Stimulated activated CD8-positive, alpha-beta memory T cell treated with anti-CD3 and anti-CD28 coated beads, Interleukin-15, amount 100 ng/mL, for 48 hours (primary cell): ENCODE measurements at regions not wholly inside any gene's neighbourhood (a gene's known extent, or its start where the extent isn't known, plus 50 kb on each side); places are given as distances from the start of the nearest gene placed in this dataset.
A peak's percentile ranks its signal among the peaks of the same experiment; 100 is the strongest.

Experiments
- DNase-seq, 2 donors: peaks; one replicate each; pipeline ENCODE4 v3.0.0-alpha.2; 2020; ENCODE audit warnings: low read depth in 2 of 2

DNA sequence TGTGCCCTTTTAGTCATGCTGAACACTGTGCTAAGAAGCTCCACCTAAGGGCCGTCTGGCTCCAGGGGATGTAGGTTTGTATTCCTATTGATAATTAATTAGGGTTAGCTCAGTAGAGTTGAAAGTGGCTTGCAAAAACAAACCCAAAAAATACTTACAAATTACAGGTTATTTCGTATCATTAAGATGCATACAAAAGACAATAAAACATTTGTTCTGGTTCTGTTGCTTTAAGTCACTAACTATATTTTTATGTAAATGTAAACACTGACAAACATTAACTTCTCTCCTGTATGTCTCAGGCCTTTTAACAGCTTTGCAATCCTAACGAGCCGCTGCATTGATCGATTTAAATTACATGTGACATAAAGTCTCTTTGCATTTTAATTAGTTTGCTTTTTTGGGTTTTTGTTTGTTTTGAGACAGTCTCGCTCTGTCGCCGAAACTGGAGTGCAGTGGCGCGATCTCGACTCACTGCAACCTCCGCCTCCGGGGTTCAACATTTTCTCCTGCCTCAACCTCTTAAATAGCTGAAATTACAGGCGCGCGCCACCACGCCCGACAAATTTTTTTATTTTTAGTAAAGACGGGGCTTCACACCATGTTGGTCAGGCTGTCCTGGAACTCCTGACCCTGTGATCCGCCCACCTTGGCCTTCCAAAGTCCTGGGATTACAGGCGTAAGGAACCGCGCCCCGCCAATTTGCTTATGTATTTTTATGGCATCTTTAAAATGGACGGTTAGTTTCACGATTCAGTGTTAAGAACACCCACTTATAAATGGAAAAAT, 110.9 kb downstream of the HFE start:
- DNase-seq = no peak

DNA sequence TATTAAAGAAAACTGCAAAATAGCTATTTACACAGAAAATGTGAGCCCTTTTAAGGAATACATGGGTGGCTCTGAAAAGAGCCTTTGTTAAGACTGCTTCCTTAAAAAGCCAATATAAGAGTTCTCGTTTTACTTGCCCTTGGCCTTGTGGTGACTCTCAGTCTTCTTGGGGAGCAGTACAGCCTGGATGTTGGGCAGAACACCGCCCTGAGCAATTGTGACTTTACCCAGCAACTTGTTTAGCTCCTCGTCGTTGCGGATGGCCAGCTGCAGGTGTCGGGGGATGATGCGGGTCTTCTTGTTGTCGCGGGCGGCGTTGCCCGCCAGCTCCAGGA, 111.5 kb downstream of the HFE start:
- DNase-seq = no peak

DNA sequence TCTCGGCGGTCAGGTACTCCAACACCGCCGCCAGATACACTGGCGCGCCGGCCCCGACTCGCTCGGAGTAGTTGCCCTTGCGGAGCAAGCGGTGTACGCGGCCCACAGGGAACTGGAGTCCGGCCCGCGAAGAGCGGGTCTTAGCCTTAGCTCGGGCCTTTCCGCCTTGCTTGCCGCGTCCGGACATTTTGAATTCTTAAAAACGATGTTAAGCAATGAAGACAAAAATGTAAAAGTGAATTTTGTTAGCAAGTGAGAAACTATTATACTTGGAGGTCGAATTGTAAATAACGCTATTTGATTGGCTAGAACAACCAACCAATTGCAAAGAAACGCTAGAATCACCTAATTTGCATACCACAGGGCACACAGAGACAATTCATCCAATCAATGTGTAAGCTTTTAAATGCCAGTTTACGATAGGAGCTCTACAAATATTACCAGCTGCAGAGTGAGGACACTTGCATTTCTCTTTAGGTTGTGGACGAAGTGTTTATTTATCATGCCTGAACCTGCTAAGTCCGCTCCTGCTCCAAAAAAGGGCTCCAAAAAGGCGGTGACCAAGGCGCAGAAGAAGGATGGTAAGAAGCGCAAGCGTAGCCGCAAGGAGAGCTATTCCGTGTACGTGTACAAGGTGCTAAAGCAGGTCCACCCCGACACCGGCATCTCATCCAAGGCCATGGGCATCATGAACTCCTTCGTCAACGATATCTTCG, 112.0 kb downstream of the HFE start:
- DNase-seq = peak; percentile 63 to 73

DNA sequence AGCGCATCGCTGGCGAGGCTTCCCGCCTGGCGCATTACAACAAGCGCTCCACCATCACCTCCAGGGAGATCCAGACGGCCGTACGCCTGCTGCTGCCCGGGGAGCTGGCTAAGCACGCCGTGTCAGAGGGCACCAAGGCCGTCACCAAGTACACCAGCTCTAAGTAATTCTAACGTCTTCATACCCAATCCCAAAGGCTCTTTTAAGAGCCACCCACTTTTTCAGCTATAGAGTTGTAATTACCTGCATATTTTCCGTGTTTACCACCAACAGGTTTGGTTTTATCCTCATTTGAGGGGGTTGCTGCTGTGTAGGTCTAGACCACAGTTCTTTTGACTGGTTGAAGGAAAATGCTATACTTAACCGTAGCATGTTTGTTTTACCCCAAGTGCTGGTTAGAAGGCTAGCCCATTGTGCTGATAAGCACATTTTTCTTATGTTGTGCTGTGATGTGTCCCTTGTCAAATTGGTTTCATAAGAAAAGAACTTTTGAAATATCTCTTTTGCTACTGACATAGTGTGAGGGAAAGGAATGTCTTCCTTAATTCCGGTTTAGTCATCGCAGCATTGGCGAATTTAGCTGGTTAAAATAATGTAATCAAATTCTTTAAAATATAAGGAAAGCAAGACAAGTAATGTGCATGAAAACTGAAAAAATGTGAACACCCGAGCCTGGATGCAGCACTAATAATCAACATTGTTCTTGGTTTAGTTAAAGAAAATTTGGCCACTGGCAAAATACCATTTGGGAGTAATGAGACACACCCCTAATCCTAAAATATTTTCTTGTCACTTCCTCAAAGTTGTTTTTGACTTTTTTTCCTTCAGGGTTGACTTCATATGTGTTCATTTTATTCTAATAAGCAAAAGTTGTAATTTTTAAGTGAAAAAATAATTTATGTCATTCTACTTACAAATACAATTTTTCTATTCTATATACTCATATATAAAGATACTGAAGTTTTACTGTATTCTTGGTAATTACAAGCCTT, 112.8 kb downstream of the HFE start:
- peak in 1 of 2 donors; percentile 58 for DNase-seq

DNA sequence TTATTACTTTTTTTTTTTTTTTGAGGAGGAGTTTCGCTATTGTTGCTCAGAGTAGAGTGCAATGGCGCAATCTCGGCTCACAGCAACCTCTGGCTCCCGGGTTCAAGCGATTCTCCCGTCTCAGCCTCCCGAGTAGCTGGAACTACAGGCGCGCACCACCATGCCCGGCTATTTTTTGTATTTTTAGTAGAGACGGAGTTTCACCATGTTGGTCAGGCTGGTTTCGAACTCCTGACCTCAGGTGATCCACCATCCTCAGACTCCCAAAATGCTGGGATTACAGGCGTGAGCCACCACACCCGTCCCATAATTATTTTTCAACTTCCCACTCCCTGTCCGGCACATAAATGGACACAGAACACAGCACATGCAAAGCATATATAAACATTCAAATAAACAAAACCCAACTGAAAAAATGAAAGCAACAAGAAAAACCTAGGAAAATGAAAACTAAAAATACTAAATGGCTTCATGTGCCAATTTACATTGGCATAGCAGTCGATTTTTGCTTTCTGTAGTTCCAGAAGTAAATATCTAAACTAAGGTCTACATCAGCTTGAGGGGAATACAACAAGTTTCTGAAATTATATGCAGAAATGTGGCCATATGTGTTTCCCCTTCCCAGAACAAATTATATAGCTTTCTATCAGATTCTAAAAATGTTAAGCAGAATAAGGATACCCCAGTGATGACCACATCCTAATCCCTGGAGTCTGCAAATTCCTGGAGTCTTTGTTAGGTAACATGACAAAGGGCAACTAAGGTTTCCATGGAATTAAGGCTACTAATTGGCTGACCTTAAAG, 113.9 kb downstream of the HFE start:
- DNase-seq = no peak

DNA sequence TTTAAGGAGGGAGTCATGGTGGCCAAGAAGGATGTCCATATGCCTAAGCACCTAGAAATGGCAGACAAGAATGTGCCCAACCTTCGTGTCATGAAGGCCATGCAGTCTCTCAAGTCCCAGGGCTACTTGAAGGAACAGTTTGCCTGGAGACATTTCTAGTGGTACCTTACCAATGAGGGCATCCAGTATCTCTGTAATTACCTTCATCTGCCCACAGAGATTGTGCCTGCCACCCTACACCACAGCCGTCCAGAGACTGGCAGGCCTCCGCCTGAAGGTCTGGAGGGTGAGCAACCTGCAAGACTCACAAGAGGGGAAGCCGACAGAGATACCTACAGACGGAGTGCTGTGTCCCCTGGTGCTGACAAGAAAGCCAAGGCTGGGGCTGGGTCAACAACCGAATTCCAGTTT, 115.0 kb downstream of the HFE start:
- DNase-seq = no peak

DNA sequence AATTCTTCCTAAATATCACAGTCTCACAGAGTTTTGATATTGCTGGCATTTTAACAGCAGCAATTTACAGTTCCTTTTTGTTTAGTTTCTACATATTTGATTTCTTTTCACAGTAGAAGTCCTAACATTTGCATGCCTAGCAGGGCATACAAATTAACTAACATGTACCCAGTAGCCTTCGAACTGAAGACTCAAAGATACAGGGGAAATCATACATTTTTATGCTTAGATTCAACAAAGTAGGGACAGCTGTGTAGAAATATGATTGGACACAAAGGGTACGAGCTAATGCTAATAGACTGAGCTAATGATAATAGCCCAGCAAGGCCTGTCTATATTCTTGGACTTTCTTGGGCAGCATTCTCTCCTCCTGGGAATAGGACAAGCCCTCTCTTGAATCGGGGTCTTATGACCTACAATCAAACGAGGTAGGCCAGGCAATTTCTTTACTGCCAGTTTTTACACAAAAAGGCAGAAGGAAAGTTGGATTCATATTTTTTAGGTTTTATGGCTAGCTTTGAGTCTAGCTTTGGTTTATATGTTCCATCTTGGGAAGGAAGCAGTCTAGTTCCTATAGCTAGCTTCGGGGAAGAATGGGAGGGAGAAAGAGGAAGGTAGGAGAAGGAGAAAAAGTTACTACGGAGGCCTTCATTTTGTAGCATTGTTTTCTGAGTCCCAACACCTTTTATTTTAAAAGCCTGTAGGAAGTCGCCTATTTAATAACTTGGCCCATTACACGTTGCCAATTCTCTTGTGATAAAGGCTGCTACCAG, 115.8 kb downstream of the HFE start:
- DNase-seq = no peak

DNA sequence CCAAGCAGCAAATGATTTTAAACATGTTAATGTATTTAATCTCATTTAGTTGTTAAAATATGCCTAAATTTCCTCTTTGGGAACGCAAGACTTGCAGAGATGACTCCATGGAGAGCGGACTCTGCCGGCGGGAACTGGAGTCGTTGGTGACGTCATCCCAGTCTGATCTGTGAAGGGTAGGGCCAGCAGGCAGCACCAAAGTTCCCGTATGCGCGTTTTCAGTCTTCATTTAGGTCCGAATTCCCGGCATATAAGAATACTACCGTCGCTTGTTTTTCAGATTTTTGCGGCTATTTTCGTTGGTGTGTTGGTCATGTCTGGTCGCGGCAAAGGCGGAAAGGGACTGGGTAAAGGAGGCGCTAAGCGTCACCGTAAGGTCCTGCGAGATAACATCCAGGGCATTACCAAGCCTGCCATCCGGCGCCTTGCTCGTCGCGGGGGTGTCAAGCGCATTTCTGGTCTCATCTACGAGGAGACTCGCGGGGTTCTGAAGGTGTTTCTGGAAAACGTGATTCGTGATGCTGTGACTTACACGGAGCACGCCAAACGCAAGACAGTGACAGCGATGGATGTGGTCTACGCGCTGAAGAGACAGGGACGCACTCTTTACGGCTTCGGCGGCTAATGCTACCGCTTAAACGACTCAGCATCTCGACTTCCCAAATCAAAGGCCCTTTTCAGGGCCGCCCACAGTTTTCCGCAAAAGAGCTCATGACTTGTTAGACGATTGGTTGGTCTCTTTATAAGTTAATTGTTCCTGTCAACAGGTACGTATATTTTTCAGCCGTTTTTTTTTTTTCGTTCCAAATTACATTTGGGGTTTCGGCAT, 117.3 kb downstream of the HFE start:
- peak; percentile 78 for DNase-seq

DNA sequence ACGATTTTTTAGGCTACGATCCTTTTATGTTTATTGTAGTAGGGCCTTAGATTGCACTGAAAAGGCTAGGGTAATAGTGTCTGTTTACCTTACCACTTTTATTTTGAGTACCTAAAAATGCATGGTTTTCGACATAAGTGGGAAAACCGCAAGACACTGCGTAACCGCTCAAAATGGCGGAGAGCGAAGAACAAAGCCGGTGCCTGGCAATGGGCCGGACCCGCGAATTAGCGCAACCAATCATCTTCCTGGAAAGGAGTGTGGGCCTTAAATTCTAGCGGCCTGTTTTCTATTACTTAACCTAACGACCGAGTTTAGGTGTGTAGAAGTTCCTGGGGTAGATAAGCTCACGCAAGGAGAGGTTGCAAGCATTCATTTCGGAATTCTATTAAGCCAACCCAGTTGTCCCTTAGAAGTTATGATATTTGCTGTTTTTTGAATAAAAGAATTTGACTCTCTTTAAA, 118.0 kb downstream of the HFE start:
- DNase-seq = peak; percentile 72 to 75

DNA sequence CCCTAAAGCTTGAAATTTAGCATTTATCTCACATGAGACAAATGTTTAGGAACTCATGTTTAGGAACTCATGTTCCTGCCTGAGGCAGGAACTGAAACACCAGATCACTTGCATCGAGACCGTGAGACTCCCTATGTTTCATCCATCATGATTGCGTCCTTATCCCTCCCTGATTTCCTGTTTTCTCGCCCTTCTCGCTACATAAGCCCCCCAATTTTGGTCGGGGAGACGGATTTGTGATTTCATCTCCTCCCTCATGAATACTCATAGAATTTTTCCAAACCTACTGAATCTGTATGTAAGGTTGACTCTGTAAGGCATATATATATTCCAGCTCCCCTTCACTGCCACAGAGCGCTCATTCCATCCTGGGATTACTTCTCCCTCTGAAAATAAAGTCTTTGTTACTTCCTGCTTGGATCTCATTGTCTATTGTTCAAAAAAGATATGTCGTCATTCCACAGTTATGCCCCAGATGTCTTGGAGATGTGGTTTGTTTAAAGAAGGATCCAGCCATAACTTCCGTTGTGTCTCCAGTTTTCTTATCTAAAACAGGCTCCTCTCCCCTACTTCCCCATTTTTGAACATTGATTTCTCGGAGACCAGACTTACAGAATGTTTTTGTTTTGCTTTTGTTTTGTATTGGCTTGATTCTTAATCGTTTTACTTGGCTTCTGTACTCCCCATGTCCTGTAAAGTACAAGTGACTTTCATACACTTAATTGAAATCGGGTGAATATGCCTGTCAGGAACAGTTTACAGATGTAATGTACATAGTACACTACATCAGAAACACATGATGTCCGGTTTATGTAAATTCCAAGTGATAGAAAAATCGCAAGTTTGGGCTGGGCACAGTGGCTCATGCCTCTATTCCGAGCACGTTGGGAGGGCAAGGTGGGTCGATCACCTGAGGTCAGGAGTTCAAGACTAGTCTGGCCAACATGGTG, 118.7 kb downstream of the HFE start:
- DNase-seq = no peak

DNA sequence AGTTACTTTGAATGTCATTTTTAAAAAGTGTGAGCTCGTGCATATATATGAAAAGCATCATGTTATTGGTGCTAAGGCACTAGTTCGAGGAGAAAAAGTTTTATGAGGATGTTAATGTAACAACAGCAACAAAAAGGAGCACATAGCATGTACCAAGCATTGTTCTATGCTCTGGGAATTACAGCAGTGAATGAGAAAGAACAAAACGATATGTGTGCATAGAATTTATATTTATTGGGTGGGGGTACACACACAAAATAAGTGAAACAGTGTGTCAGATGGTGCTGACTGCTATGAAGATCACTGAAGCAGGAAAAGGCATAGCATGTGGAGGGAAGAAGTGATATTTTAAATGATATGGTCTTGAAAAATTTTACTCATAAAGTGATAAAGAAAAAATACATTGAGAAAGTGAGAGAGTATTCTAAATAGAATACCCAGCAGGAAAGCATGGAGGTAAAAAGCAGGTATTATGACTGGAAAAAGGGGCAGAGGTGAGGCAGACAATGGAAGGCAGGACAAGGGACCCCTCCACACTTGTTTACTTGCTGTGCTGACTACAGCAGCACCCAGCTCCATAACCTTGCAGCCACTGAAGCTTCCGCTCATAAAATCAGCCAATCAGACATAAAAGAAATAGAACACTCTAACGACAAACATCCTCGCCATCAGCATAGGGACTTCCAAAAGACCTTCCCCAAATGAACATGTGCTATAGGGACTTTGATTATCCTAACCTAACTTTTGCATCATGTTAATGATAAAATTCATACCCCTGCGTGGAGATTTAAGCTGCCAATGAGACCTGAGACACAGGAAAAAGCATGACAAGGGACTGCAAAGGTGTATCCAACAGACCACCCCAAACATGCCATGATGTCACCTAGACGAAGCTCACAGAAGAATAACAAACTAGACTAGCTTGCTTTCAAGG, 119.9 kb downstream of the HFE start:
- no peak for DNase-seq

DNA sequence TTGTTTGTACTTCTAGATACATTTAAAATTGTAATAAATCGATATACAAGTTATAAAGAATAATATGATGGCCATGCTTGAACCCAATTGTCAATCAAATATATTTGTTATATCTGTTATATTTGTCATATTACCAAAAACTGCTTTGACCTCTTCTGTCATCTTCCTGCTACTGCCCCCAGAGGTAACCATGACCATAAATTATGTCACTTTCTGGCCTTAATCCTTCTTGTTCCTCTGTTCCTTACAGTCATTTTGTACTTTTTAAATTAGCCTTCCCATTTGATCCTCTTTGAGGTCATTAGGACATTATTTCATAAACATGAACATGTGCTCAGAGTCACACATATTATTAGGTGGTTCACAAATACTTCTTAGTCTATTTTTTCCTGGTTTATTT, 124.7 kb downstream of the HFE start:
- DNase-seq = no peak

DNA sequence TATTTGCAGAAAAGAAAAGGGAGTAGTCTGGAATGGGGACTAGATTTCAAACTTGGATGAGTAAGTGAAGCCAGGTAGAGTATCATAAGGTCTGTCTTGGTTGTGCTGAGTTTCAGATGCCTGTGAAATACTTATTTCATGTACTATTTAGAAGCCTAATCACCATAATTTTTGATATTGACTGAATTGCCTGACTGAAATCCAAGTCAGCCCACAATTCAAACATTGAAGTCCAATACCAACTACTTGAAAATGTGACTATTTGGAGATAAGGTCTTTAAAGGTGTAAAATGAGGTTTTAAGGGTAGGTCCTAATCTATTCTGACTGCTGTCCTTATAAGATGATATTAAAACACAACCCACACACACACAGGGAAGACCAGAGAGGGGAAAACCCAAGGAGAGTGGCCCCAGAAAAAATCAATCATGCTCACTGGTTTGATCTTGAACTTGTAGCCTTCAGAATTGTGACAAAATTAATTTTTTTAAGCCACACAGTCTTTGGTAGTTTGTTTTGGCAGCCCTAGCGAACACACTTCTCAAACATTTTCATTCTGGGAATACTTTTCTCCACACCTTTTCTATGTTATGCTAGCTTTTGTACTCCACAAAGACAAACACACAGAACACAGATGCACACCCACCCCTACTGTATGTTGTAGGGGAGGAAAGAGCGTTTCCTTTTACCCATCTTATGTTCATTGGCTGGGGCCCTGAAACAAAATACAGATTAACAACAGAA, 126.3 kb downstream of the HFE start:
- DNase-seq = no peak

DNA sequence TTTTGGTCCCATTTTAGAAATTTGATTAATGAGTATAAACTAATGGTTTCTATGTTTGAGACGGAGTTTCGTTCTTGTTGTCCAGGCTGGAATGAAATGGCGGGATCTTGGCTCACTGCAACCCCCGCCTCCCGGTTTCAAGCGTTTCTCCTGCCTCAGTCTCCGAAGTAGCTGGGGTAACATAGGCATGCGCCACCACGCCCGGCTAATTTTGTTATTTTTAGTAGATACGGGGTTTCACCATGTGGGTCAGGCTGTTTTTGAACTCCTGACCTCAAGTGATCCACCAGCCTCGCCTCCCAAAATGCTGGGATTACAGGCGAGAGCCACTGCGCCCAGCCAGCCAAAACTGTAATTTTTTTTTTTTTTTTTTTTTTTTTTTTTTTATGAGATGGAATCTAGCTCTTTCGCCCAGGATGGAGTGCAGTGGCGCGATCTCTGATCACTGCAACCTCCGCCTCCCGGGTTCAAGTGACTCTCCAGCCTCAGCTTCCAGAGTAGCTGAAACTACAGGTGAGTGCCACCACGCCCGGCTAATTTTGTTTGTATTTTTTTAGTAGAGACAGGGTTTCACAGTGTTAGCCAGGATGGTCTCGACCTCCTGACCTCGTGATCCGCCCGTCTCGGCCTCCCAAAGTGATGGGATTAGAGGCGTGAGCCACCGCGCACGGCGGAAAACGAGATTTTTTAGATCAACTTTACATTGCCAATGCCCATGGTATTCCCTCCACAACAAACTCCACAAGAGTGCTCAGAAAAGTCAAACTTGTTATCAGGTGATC, 127.8 kb downstream of the HFE start:
- no peak for DNase-seq

DNA sequence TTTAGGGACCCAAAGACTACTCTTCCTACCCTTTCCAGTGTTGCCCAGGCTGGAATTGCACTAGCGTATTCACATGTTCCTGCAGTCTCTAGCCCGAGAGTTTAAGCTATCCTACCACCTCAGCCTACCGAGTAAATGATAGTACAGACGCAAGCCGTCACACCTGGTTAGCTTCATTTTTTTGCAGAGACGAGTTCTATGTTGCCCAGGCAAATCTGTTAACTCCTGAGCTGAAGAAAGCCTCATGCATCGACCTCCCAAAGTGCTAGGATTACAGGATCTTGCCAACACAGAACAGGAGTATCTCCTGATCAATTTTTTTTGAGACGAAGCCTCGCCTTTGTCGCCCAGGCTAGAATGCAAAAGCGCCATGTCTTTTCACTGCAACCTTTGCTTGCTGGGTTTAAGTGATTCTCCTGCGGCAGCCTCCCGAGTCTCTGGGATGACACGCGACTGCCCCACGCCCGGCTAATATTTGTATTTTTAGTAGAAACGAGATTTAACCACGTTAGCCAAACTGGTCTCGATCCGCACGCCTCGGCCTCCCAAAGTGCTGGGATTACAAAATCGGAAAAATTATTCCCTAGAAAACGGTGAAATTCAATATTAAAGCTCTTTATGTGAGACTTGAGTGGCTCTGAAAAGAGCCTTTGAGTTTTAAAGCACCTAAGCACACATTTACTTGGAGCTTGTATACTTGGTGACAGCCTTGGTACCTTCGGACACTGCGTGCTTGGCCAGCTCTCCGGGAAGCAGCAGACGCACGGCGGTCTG, 128.5 kb downstream of the HFE start:
- DNase-seq = no peak
